ENCODE measurements at regions not wholly inside any gene's neighbourhood (a gene's known extent, or its start where the extent isn't known, plus 50 kb on each side); places are given as distances from the start of the nearest gene placed in this dataset.

DNA sequence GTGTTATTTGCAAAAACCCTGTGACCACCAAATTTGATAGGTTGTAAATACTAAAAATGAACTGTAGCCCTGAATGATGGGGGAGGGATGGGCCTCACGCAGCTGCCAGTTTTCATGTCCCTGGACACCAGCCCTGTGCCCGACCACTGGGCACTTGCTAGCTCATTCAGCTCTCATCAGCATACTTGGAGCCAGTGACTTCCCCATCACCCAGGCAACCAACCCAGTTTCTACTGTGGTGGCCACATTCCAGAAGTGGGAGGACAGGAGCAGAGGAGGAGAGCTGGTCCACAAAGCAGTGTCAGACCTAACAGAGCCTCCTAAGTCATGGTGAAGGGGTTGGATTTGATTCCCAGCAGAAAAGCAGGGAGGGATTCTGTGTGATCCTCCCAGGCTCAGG lies 128.2 kb downstream of the CPEB2 start:
- no peak for DNase-seq

DNA sequence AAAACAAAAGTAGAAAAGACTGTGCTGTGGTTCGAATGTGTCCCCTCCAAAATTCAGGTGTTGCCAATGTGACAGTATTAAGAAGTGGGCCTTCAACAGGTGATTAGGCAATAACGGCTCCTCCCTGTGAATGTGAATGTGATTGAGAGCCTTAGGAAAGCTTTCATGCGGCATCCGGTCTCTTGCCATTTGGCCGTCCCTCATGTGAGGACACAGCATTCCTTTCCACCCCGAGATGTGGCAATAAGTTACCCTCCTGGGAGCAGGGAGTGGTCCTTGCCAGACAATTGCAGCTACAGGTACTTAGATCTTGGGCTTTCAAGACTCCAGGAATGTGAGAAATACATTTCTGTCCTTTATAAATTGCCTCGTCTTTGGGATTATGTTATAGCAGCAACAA lies 129.3 kb downstream of the CPEB2 start:
- no peak for DNase-seq

DNA sequence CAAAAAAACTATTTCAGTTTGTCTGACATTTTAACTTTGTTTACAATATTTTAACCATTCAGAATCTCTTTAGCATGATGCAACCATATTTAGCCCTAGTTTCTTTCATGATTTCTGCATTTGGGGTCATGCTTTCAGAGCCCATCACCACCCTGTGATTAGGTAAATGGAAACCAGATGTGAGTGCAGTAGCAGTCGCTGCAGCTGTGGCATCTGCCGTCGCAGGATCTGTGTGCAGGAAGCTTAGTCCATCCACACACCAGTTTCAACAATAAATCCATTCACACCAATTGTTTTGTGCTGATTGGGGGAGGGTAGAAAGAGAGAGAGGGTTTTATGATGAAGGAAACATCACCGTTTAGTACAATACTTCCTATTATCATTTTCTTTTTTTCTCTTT lies 130.5 kb downstream of the CPEB2 start:
- no peak for DNase-seq

DNA sequence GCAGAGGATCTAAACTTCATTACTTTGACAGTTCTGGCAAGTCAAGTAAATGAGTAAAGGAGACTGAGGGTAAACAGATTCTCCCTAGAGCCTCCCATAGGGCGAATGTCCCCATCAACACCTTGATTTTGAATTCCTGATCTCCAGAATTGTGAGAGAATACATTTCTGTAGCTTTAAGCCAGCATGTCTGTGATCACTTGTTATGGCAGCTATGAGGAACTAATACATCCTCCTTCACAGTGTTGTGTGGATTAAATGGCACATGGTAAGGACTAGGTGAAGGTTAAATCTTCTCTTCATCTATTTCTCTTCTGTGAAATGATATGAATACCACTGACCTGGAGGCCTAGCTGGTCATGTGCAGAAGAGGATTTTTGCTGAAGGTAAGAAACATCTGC lies 137.3 kb downstream of the CPEB2 start:
- no peak for DNase-seq

DNA sequence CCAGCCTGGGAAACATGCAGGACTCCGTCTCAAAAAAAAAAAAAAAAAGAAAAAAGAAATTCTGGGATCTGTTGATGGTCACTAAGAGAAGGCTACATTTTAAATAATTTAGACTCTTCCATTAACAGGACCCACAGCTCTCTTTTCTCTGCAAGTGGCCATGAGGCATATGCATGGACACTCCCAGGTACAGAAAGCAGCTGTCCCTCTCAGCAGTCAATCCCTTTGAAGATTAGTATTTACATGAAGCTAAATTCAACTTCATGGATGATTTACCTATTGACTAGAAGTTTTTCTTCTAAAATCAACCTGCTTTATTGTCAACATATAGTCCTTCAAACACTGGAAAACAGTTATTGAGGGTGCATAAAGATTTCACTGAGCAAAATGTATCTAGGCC lies 139.9 kb downstream of the CPEB2 start:
- no peak for DNase-seq

DNA sequence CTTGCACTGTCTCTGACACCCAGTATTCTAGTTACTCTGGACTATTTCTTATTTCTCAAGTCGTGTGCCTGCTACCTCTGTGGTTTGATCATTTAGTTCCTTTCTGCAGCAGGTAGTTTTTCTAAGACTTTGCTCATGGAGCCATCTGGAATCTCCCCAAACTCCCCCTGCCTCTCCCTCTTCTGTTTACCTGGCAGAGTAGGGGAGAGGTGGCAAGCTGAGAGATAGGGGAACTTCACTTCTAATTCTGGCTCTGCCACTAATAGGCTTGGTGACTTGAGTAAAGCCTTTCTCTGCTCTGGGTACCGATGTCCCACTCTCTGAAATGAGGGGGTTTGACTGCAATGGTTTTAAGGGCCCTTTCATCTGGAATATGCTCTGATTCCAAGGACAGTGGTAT lies 141.3 kb downstream of the CPEB2 start:
- DNase-seq: no peak

DNA sequence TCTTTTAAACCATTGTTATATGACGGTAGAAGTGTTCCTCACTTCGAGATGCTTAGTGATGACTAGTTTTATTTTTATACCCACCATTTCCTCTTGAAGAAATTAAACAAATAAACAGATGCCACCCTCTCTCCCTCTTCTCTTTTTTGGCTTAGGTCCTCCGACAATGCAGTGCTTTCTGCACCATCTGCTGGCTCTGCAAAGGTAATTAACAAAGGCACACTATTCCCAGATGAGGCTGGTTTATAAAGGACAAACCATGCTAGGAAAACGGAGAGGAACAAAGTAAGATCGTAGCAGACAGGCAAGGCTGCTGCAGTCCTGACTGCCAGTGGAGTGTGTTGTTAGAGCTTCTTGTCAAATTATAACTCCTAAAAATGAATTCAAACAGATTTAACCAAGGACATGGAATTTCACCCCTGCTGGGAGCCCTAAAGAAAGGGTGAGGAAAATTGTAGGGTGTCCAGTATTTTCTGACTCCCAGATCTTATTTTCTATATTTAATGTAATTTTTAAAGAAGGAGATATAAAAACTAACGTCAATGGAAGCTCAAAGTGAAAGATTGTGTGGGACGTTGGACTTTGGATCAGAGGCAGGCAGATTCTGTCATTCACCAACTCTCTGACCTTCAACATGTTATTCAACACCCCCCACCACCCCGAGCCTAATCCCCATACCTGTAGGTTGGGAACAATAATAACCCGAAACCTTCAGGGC lies 142.1 kb downstream of the CPEB2 start:
- DNase-seq: no peak

DNA sequence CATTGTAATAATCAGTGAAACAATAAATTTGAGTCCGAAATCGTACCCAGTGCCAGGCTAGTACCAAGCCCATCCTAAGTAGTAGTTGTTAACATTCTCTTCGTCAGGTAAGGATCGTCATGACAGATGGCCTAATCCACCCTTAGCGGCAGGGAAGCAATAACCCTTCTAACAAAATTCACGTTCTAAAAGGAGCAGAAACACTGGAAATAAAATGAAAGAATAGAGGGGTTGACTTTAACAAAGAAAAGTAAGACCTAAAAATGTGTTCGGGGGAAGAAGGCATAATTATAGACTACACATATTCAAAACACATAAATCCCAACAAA lies 142.7 kb downstream of the CPEB2 start:
- no peak for DNase-seq

DNA sequence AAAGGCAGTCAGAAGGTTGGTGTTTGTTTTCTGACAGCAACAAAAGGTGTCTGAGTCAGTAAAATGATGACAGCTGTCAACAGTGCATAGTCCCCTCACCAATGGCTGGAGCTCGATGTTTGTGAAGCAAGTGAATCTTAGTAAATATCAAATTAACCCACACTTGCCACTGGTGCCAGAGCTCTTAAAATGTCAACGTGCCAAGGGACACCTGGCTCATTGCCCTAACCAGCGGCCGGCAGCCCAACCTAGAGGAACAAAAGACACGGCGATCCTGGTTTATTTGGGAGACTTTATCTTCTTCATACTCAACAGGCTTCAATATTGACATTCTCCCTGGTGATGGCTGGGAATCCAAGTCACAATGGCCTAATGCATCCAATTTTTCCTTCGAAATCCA lies 143.4 kb downstream of the CPEB2 start:
- no peak for DNase-seq

DNA sequence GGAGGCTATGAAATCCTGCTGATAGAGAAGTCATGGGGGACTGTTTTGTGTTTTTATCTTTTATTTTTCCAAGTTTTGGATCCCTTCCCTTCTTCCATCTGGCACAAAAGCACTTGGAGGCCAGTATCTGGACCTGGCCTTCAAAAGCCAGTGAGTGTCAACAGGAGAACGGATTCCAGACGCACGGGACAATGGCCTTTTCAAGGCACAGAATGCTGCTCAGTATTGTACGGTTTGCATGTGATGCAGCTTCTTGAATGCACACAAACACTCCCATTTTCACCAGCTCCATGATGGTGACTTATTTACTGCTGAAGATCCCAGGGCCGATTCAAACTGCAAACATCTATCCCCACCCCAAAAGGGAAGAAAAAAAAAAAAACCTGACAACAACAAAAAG lies 145.4 kb downstream of the CPEB2 start:
- DNase-seq: no peak

DNA sequence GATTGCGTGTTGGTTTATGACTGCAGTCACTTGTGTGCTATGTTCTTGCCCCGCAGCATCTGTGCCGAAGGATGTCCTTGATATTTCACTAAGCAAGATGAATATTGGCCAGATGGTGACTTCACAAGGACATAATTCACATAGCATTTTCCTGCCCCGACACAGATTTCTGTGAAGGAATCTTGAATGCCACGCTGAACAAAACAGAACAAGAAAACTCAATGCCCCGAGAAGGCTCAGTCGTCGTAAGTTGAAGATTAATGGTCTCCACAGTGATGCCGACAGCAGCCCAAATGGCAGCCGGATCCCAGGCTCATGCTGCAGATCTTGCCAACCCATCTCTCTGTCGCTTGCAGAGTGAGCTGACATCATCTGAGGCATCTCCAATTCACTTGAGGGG lies 145.9 kb downstream of the CPEB2 start:
- DNase-seq: no peak

DNA sequence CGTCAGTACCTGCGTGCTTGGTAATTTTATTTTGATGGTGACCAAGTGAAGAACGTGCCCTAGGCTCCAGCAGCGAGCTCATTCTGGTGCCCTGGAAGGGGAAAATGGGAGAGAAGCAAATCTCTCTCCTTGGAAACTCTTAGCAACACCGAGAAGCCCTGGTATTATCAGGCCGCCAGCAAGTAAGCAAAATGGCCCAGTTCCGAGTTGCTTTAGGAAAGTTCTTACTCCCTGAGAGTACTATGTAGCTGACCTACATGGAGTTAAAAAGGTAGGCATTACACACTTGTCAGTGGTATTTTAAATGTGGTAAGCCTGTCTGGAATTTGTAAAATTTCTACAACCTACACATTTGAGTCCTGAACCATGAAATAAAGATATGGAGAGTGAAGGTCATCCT lies 146.4 kb downstream of the CPEB2 start:
- no peak for DNase-seq

DNA sequence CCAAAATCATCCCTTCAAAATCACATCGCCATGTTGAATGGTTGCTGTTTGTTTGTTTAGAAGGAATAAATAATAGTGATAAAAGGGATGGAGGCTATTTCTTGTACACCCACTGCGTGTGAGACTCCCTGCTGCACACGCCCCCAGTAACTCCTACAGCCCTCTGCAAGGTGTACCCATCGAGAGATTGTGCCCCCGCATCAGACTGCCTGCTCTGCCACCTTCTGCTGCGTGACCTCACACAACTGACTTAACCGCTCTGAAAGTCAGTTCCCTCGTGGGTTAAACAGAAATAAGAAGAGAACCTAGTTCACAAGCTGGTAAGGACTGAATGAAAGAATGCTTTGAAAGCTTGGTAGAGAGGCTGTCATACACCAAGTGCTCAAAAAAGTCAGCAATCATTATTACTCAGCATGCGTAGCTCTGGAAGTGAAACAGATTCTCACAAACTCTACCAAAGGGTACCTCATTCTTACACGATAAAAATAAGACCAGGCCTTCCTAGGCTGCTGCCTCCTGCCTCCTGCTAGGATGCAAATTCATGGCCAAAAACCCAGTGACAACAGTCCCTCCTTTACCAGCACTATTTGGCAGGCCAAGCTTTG lies 147.1 kb downstream of the CPEB2 start:
- DNase-seq: no peak

DNA sequence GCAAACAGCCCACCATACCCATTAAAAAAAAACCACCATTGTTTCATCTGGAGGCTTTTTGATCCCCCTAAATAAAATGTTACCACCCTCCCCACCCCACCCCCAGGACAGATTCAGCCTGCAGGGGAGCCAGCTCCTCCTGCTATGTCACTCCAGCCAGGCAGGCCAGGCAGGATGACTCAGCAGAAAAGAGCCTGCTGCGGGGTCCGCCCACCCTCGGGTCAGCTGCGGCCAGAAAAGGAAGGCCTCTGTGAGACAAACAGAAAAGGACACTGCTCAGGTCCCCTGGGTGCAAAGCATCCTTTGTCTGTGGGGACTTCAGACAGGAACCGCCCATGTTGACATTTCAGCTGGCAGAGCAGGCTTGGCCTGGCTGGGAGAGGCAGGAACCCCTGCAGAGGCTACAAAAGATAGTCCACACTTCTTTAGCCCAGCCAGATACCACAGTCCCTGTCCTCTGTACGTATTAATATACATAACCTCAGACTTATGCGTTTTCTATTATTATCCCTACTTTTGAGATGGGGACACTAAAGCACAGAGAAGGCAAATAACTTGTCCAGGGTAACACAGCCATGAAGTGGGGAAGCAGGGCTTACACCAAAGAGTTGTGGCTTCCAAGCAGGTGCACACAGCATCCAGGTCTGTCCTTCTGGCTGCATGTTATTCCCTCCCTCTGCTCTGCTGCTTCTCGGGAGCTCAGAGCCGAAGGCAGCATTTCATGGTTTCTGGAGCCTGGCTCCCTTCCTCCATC lies 147.7 kb downstream of the CPEB2 start:
- no peak for DNase-seq

DNA sequence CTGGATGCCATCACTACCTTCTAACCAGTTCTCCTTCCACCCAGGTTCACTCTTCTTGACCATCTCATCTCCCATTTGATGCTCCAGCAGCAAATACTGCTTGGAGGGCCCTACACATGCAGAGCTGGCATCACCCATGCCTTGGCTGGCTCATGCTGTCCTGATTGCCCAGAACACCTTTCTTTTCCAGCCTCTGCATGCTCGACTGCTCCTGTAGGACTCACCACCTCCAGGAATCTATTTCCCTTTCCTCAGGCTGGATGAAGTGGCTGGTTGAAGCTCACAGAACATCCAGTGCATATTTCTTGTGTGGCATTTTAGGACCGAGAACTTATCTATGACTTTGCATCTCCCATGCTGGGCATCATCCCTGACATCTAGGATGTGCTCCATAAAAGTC lies 148.3 kb downstream of the CPEB2 start:
- no peak for DNase-seq

DNA sequence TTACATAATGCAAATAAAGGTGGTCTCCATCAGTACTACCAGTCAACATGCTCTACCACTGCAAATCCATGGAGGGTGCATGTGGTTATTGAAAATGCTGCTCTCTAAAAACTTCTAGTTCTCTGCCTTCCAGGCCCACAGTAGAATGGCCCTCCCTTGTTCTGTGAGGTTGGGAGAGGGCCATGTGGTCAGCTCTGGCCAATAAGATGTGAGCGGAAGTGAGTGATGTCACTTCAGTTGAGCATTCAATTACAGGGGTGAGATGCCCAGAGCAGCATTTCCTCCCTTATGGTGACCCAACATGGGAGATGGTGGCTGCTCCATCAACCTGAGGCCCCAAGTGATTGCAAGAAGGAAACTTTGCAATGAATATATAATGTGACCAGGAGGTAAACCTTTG lies 148.8 kb downstream of the CPEB2 start:
- no peak for DNase-seq

DNA sequence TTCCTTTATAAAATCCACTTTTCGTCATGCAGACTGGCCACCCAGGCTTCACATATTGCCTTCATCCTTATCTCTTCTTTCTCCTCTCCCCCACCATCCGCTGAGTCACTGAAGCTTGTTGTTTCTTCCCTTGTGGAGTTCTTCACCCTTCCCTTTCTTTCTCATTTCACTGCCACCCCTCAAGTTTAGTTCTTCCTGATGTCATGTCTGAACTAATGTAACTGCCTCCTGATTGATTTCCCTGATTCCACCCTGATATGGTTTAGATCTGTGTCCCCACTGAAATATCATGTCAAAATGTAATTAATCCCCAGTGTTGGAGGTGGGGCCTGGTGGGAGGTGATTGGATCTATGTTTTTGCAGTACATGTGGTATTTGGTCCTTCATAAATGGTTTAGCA lies 151.4 kb downstream of the CPEB2 start:
- DNase-seq: no peak

DNA sequence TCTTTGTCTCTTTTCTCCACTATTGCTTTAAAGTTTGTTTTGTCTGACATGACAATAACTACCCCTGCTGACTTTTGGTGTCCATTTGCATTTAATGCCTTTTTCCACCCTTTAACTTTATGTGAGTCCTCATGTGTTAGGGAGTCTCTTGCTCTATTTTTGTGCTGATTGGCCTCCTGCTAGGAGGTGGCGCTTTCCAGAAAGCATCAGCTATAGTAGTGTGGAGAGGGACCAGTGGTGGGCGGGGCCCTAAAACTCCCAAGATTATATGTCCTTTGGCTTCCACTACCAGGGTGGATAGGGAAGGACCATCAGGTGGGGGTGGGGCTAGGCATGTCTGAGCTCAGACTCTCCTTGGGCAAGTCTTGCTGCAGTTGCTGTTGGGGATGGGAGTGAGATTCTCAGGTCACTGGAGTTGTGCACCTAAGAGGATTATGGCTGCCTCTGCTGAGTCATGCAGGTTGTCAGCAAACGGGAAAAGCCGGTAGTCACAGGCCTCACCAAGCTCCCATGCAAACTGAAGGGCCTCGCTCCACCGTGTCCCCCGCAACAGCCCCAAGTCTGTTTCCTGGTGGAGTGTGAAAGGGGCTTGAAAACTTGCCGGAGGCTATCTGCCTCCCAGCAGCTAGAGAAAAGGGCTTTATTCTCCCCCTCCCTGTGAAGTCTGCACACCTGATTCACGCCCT lies 156.3 kb downstream of the CPEB2 start:
- no peak for DNase-seq

DNA sequence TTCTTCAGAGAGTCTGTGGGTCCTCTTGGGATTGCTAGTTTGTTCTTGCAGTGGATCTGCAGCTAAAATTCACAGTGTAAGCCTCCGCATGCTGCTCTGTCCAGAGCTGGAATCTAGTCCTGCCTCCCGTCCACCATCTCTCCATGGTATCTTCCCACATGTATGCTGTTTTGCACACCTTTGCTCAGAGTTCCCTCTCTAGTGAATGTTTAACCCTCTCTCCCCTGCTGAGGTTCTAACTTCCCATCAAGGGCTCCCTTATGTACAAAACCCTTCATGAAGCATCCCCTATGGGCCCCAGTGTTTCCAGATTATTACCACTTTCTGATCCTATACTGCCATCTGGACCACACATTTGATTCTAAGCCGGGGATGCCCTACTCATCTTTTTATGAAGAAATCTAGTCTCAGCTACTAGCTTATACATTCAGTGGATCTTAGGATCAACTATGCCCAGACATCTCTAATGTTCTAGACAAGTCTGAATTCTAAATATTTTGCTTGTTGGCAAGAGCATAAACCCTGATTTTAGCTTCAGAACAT lies 157.3 kb downstream of the CPEB2 start:
- DNase-seq: no peak

DNA sequence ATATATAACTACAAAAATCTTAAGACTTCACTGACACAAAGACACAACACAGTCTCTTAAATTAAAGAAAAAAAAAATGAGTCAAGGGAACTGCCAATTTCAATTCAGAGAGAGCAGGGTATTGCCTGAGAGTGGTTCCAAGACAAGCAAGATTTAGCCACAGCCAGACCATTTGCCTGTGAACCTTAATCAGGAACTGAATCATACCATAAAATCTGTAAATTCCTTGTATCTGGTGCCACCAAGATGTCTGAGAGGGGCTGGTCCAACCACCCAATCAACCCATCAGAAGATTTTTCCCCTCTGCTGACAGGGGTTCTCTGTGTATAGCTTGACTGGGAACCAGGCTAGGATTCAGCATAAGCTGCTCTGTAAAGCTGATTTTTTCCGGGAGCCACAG lies 159.2 kb downstream of the CPEB2 start:
- DNase-seq: no peak

DNA sequence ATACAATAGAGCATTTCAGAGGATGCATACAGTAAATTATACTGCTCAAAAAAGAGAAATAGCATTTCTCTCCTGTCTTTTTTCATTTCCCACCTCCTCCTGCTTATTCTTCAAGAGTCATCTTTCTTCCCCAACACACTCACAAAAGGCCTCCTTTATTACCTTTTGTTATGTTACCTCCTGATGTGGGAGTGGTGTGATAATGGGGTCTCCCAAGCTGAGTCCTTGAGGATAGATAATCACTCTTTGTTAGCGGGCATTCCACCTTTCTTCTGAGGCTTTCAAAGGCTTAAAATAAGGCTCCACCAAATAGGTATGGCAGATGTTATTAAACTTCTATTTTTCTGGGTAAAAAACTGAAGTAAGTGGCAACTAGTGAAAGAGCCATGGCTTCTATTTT lies 159.8 kb downstream of the CPEB2 start:
- no peak for DNase-seq

DNA sequence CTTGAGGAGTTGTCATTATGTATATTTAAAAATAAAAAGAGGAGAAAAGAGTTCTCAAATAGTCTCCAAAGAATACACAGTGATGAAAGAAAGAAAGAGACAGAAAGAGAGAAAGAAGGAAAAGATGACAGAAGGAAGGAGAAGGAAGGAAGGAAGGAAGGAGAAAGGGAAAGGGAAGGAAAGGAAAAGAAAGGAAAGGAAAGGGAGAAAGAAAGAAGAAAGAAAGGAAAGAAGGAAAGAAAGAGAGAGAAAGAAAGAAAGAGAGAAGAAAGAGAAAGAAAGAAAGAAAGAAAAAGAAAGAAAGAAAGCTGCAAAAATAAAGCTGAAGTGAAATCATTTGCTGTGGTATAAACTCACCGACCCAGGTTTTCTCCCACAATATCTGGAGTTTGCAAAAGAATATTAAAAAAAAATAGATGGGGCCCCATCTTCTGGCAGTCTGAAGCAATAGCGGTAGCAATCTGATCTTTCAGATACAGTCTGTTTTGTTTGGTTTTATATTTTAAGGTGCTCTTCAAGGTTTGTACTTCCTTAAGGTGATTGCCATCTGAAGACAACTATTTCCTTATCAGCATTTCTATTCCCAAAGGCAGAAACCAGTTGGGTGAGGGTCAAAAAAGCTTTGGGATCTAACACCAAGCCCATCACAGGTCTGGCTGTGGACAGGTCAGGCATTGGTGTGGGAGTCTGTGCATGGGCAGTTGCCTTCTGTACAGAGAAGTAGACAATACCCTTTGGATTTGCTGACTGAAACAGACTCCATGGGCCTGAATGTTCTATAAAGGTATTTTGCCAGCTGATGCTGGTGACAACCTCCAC lies 160.4 kb downstream of the CPEB2 start:
- no peak for DNase-seq

DNA sequence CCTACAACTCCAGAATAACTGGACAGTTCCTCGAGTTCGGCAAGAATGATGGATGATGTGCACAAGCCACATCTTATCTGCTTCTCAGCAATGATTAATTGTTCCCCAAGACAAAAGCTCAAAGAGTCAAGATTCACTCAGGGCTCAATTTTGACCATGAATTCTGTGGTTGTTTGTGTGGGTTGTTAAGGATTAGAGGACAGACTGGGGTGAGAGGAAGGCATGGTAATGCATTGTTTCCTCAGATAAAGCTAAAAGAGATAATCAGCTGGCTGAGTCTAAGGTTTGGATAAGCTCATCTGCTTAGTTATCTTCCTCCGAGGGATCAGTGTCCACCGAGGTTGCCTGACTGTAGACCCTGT lies 161.0 kb downstream of the CPEB2 start:
- no peak for DNase-seq

Data from activated T-cell treated with anti-CD3 and anti-CD28 coated beads for 4 hours (primary cell).